Mesendoderm (in vitro differentiated cells): ENCODE measurements at regions not wholly inside any gene's neighbourhood (a gene's known extent, or its start where the extent isn't known, plus 50 kb on each side); places are given as distances from the start of the nearest gene placed in this dataset.

Experiments
- DNase-seq: peaks from one replicate; pipeline ENCODE4 v3.0.0; 2013
- H2AK5ac ChIP-seq: 2 replicates; pipeline ENCODE4 v1.6.1; 2013; ENCODE audit warnings: low read length, inconsistent platforms
- H2BK120ac ChIP-seq: 2 replicates; pipeline ENCODE4 v1.6.1; 2013; ENCODE audit warnings: low read depth, mild to moderate bottlenecking, low read length, moderate library complexity, mixed read lengths
- H2BK15ac ChIP-seq: replicated peaks from 2 replicates; pipeline ENCODE4 v1.6.1; 2013; ENCODE audit warnings: low read depth, mild to moderate bottlenecking, moderate library complexity
- H2BK5ac ChIP-seq: 2 replicates; pipeline ENCODE4 v1.6.1; 2013; ENCODE audit warnings: low read length, inconsistent platforms
- H3K18ac ChIP-seq: 2 replicates; pipeline ENCODE4 v1.6.1; 2013; ENCODE audit warnings: mild to moderate bottlenecking, low read length, mixed read lengths
- H3K23ac ChIP-seq: one replicate; pipeline ENCODE4 v1.6.1; 2013; ENCODE audit warnings: low read length
- H3K27ac ChIP-seq: 2 replicates; pipeline ENCODE4 v1.5.1; 2013; ENCODE audit warnings: low read depth, mild to moderate bottlenecking, inconsistent platforms, low read length, moderate library complexity
- H3K27me3 ChIP-seq: 2 replicates; pipeline ENCODE4 v1.6.1; 2013; ENCODE audit warnings: low read length, control low read depth, mild to moderate bottlenecking, inconsistent platforms; ENCODE audit not compliant: insufficient read depth, poor library complexity
- H3K36me3 ChIP-seq: 2 replicates; pipeline ENCODE4 v1.6.1; 2013; ENCODE audit warnings: low read length, inconsistent platforms; ENCODE audit not compliant: control insufficient read depth, insufficient read depth
- H3K4ac ChIP-seq: one replicate; pipeline ENCODE4 v1.6.1; 2013; ENCODE audit warnings: low read depth, mild to moderate bottlenecking, low read length, moderate library complexity
- H3K4me1 ChIP-seq: 2 replicates; pipeline ENCODE4 v1.6.1; 2013; ENCODE audit warnings: low read depth, low read length, inconsistent platforms; ENCODE audit not compliant: control insufficient read depth
- H3K4me2 ChIP-seq: 2 replicates; pipeline ENCODE4 v1.6.1; 2013; ENCODE audit warnings: low read length
- H3K4me3 ChIP-seq: 2 replicates; pipeline ENCODE4 v1.5.1; 2013; ENCODE audit warnings: mild to moderate bottlenecking, low read length
- H3K56ac ChIP-seq: one replicate; pipeline ENCODE4 v1.6.1; 2013; ENCODE audit warnings: low read length
- H3K79me1 ChIP-seq: 2 replicates; pipeline ENCODE4 v1.6.1; 2013; ENCODE audit warnings: low read length, inconsistent platforms
- H3K79me2 ChIP-seq: 2 replicates; pipeline ENCODE4 v1.6.1; 2013; ENCODE audit warnings: mild to moderate bottlenecking, low read length; ENCODE audit not compliant: control insufficient read depth, insufficient read depth
- H3K9ac ChIP-seq: 2 replicates; pipeline ENCODE4 v1.6.1; 2013; ENCODE audit warnings: low read length, inconsistent platforms
- H4K5ac ChIP-seq: one replicate; pipeline ENCODE4 v1.6.1; 2013; ENCODE audit warnings: low read length
- H4K8ac ChIP-seq: one replicate; pipeline ENCODE4 v1.6.1; 2013; ENCODE audit warnings: low read depth, mild to moderate bottlenecking, control low read depth, low read length, moderate library complexity
- WGBS: extraction: QIAGEN DNeasy Blood & Tissue Kit; methylation state at CpG from one replicate; pipeline ENCODE4 v1.1.7; 2013; ENCODE audit warnings: low lambda C conversion rate, missing lambda C conversion rate; ENCODE audit not compliant: insufficient coverage; ENCODE audit errors: extremely low coverage; 5-methylcytosine and 5-hydroxymethylcytosine counted together

DNA sequence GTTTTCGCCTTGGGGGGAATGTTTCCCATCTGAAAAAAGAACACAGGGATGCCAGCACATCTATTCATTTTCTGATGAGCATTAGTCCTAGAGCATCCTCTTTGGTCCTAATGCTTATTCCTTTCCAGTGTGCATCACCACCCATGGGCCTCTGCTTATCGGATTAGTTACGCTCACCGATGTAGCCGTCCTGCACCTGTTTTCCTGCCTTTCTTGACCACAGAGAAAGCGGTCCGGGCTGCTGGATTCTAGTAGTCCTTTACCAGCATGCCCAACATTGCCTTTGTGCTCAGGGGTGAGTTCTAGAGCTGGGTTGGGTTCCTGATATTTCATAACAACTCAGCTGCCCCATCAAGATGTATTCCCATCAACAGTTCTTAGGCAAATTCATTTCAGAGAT is 2084.5 kb upstream of the C9orf72 start:
- Histone ChIP-seq H3K4me1 (no peaks in the 10 kb centered on the region), H2BK120ac (no peak overlapping the region), H2BK15ac (no peak overlapping the region), H3K4me2 (no peak overlapping the region), H3K9ac (no peak overlapping the region), H3K23ac (no peak overlapping the region), H3K27me3 (no peaks in the 10 kb centered on the region), H3K4me3 (no peak overlapping the region), H3K56ac (no peak overlapping the region), H3K36me3 (no peaks in the 10 kb centered on the region), H4K5ac (no peak overlapping the region), H3K79me1 (no peaks in the 10 kb centered on the region), H3K4ac (no peak overlapping the region), H3K18ac (no peak overlapping the region), H4K8ac (no peak overlapping the region), H3K27ac (no peak overlapping the region), H2BK5ac (no peak overlapping the region), H2AK5ac (no peak overlapping the region), H3K79me2 (no peaks in the 10 kb centered on the region)
- DNase-seq: no peak
- WGBS: no CpG with 5 or more reads among the region's 7 CpGs

DNA sequence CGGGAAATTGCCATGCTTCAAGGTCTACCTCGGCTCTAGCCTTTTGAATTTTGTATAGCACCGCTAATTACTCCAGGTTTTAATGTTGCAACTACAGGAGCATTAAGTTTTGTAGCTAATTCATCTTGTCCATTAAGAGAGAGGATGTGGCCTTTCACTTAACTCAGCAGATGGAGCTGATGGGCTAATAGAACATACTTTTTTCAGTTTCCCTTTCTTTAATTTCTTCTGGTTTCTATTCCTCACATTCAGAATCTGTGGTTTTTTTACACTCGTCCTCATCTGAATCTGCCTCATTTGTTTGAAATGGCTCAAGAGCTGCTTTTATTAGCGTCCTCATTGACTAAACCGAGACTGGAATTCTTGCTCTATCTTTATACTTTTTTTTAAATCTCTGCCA is 2085.7 kb upstream of the C9orf72 start:
- WGBS: no CpG with 5 or more reads among the region's 6 CpGs
- DNase-seq: no peak
- no peaks in the 10 kb centered on the region for H3K79me2 ChIP-seq

DNA sequence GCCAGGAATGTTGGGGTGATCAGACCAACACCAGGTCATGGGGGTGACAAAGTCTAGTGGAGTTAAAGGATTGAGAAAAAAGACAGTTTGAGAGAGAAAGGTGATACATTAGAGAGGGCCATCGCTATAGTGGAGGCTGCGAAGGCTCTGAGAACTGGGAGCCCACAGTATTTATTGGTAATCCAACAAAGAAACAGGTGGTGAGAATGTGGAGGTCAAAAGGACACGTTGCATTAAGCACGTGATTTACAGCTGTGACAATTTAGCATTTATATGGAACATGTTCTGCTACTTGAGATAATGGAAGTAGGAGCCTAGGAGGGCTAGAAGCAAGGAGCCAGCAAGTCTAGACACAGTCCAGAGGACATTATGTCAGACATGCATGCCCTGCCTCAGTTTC is 2086.5 kb upstream of the C9orf72 start:
- Histone ChIP-seq H2AK5ac (no peak overlapping the region), H4K5ac (no peak overlapping the region), H3K23ac (no peak overlapping the region), H3K4ac (no peak overlapping the region), H3K56ac (no peak overlapping the region), H3K4me3 (no peak overlapping the region), H3K4me2 (no peak overlapping the region), H3K18ac (no peak overlapping the region), H3K36me3 (no peaks in the 10 kb centered on the region), H3K4me1 (no peaks in the 10 kb centered on the region), H4K8ac (no peak overlapping the region), H2BK5ac (no peak overlapping the region), H3K9ac (no peak overlapping the region), H2BK15ac (no peak overlapping the region), H3K79me1 (no peaks in the 10 kb centered on the region), H3K27me3 (no peaks in the 10 kb centered on the region), H3K27ac (no peak overlapping the region), H3K79me2 (no peaks in the 10 kb centered on the region), H2BK120ac (no peak overlapping the region)
- DNase-seq: no peak
- WGBS: no CpG with 5 or more reads among the region's 4 CpGs

More for the DNA sequence above, 2085.7 kb upstream of the C9orf72 start:
- Histone ChIP-seq H3K56ac (no peak overlapping the region), H3K4me2 (no peak overlapping the region), H3K27ac (no peak overlapping the region), H2AK5ac (no peak overlapping the region), H3K4ac (no peak overlapping the region), H3K18ac (no peak overlapping the region), H3K36me3 (no peaks in the 10 kb centered on the region), H2BK15ac (no peak overlapping the region), H2BK120ac (no peak overlapping the region), H3K23ac (no peak overlapping the region), H3K4me3 (no peak overlapping the region), H4K8ac (no peak overlapping the region), H3K79me1 (no peaks in the 10 kb centered on the region), H4K5ac (no peak overlapping the region), H3K4me1 (no peaks in the 10 kb centered on the region), H3K27me3 (no peaks in the 10 kb centered on the region), H2BK5ac (no peak overlapping the region), H3K9ac (no peak overlapping the region)

DNA sequence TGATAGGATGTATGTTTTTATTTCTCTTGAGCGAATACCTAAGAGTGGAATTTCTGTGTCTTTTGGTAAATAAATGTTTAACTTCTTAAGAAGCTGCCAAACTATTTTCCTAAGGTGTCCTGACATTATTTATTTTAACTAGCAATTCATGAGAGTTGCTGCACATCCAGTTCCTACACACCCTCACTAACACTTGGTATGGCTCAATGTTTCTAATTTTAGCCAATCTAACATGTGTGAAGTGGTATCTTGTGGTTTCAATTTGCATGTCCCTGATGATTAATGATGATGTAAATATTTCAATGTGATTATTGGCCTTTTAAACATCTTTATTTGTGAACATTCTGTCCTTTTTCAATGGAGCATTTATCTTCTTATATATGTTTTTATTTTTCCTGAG is 2095.5 kb upstream of the C9orf72 start:
- H4K8ac ChIP-seq: no peak overlapping the region
- no peaks in the 10 kb centered on the region for H3K36me3 ChIP-seq
- no peak overlapping the region for H3K23ac ChIP-seq
- H3K4me1 ChIP-seq: no peaks in the 10 kb centered on the region
- WGBS: no CpG with 5 or more reads among the region's 1 CpG
- DNase-seq: no peak
- no peaks in the 10 kb centered on the region for H3K79me2 ChIP-seq
- no peak overlapping the region for H3K18ac ChIP-seq
- no peak overlapping the region for H3K4ac ChIP-seq
- no peaks in the 10 kb centered on the region for H3K27me3 ChIP-seq
- no peak overlapping the region for H3K27ac ChIP-seq
- no peak overlapping the region for H2BK5ac ChIP-seq
- H3K79me1 ChIP-seq: no peaks in the 10 kb centered on the region
- H3K9ac ChIP-seq: no peak overlapping the region
- no peak overlapping the region for H3K4me3 ChIP-seq
- H2BK120ac ChIP-seq: no peak overlapping the region
- H2BK15ac ChIP-seq: no peak overlapping the region
- no peak overlapping the region for H2AK5ac ChIP-seq
- H3K56ac ChIP-seq: no peak overlapping the region
- H4K5ac ChIP-seq: no peak overlapping the region
- H3K4me2 ChIP-seq: no peak overlapping the region

DNA sequence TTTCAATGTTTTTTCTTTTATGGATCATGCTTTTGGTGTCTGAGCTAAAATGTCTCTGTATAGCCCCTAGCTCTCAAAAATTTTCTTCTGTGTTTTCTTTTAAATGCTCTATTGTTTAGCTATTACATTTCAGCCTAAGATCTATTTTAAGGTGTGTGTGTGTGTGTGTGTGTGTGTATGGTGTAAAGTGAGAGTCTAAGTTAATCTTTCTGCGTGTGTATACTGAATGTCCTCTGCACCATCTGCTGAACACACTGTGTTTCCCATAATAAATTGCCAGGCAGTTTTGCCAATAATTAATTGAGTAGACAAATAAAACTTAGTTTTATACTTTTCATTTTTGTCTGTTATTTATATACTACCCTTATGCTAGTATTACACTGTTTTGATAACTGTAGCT is 2096.3 kb upstream of the C9orf72 start:
- WGBS: no CpG with 5 or more reads among the region's 1 CpG
- no peak overlapping the region for H2BK15ac ChIP-seq
- no peak overlapping the region for H2BK120ac ChIP-seq
- no peak overlapping the region for H3K56ac ChIP-seq
- no peak overlapping the region for H3K4me3 ChIP-seq
- no peak overlapping the region for H3K23ac ChIP-seq
- H2BK5ac ChIP-seq: no peak overlapping the region
- H3K79me1 ChIP-seq: no peaks in the 10 kb centered on the region
- no peak overlapping the region for H3K18ac ChIP-seq
- no peaks in the 10 kb centered on the region for H3K27me3 ChIP-seq
- H3K4me1 ChIP-seq: no peaks in the 10 kb centered on the region
- no peak for DNase-seq
- no peaks in the 10 kb centered on the region for H3K36me3 ChIP-seq
- H2AK5ac ChIP-seq: no peak overlapping the region
- H3K4ac ChIP-seq: no peak overlapping the region
- no peak overlapping the region for H4K8ac ChIP-seq
- H3K4me2 ChIP-seq: no peak overlapping the region
- H3K79me2 ChIP-seq: no peaks in the 10 kb centered on the region
- no peak overlapping the region for H3K27ac ChIP-seq
- H4K5ac ChIP-seq: no peak overlapping the region
- no peak overlapping the region for H3K9ac ChIP-seq

DNA sequence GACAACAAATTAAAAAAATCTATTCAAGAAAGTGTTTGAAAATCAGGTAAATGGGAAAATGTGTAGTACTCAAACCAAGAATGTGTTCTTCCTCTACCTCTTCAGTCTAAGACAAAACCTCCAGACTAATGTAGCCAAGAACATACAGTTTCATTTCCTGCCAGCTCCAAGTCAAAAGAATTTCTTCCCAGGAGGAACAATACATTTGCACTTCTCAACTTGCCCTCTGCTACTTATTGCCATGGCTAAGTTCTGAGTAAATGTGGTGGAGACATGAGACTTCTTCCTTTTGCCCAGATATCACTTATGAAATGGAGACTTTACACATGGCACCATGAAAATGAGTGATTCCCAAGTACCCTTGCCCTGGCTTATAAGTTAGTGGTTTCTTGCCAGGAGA is 2112.2 kb upstream of the C9orf72 start:
- Histone ChIP-seq H3K56ac (no peak overlapping the region), H3K36me3 (no peaks in the 10 kb centered on the region), H2BK120ac (no peak overlapping the region), H2BK15ac (no peak overlapping the region), H2BK5ac (no peak overlapping the region), H3K27me3 (no peaks in the 10 kb centered on the region), H3K4me2 (no peak overlapping the region), H2AK5ac (no peak overlapping the region), H3K4ac (no peak overlapping the region), H3K18ac (no peak overlapping the region), H3K23ac (no peak overlapping the region), H3K9ac (no peak overlapping the region), H4K5ac (no peak overlapping the region), H3K79me1 (no peaks in the 10 kb centered on the region), H3K4me3 (no peak overlapping the region), H3K4me1 (no peaks in the 10 kb centered on the region), H4K8ac (no peak overlapping the region), H3K79me2 (no peaks in the 10 kb centered on the region), H3K27ac (no peak overlapping the region)
- DNase-seq: no peak
